ENCODE measurements at regions not wholly inside any gene's neighbourhood (a gene's known extent, or its start where the extent isn't known, plus 50 kb on each side); places are given as distances from the start of the nearest gene placed in this dataset.
"Not testable (repeated sequence)": the region's sequence is repeated elsewhere in the genome, so short reads cannot be mapped to it uniquely, and the experiment has no call there.

- H3K4ac ChIP-seq (replicated peaks; ENCODE audit: insufficient read length, low read depth, low read length); H3K27ac ChIP-seq (ENCODE audit: low read depth, low read length); H3K9ac ChIP-seq (replicated peaks in 1 of 4; ENCODE audit: extremely low read depth in 1 of 4, low read depth in 3 of 4, low read length in 3 of 4); H4K91ac ChIP-seq (replicated peaks; ENCODE audit: insufficient read length, low read length); H2AK5ac ChIP-seq (ENCODE audit: low read depth, low read length); POLR2A ChIA-PET (ENCODE audit: partially characterized antibody); H2BK120ac ChIP-seq (replicated peaks; ENCODE audit: low read depth, low read length); H4K5ac ChIP-seq (ENCODE audit: insufficient read length, low read depth, low read length); H2AFZ ChIP-seq (ENCODE audit: low read length); H3K36me3 ChIP-seq (ENCODE audit: control insufficient read depth in 2 of 4, insufficient read depth in 4 of 4, low read length in 3 of 4); H3K56ac ChIP-seq (replicated peaks; ENCODE audit: insufficient read length, low read depth, low read length); H3K18ac ChIP-seq (ENCODE audit: extremely low read depth, low read length); H3K4me2 ChIP-seq (ENCODE audit: insufficient read depth in 1 of 2, low read depth in 2 of 2, low read length in 2 of 2); H3K4me3 ChIP-seq (ENCODE audit: extremely low read depth in 1 of 4, insufficient read depth in 2 of 4, low read depth in 3 of 4, low read length in 4 of 4); DNase-seq (ENCODE audit: low read depth in 1 of 2, low spot score in 2 of 2); H3K14ac ChIP-seq (ENCODE audit: insufficient read length); H2BK5ac ChIP-seq (ENCODE audit: low read depth, low read length); H3K23me2 ChIP-seq (ENCODE audit: low read depth, low read length); H2BK12ac ChIP-seq (ENCODE audit: low read depth, low read length); H2BK20ac ChIP-seq (ENCODE audit: low read length); H4K8ac ChIP-seq (ENCODE audit: extremely low read depth, insufficient read depth, low read length); H3K9me3 ChIP-seq (ENCODE audit: insufficient read depth in 2 of 2, low read depth in 1 of 2, low read length in 1 of 2); H3K79me1 ChIP-seq (ENCODE audit: low read depth, low read length); H3K23ac ChIP-seq (ENCODE audit: insufficient read length); H3K79me2 ChIP-seq (ENCODE audit: control insufficient read depth in 1 of 2, insufficient read depth in 2 of 2, low read length in 2 of 2); H2BK15ac ChIP-seq (ENCODE audit: low read length); H3K27me3 ChIP-seq (replicated peaks in 1 of 4; ENCODE audit: control insufficient read depth in 3 of 4, extremely low read depth in 1 of 4, insufficient read depth in 3 of 4, low read length in 3 of 4); H4K20me1 ChIP-seq (replicated peaks in 1 of 2; ENCODE audit: control insufficient read depth in 1 of 2, insufficient read depth in 2 of 2, low read length in 2 of 2); FAIRE-seq: not testable (repeated sequence)
- CTCF ChIA-PET (ENCODE audit: partially characterized antibody): interaction anchor here (0.7 to 1.2 kb wide), 5 partner anchors 9 to 39 kb away, joined by 3 read pairs; no protein-coding TSS in a partner anchor
- WGBS, 2 experiments (ENCODE audit: extremely low coverage in 1 of 2, insufficient coverage in 1 of 2, insufficient read length in 1 of 2, insufficient replicate concordance in 2 of 2, low coverage in 1 of 2, low lambda C conversion rate in 2 of 2, missing lambda C conversion rate in 1 of 2): 93% methylated on average over 5 of the region's 6 CpGs; no CpG with 5 or more reads in 1 of the 2 experiments
- peaks cover 0 to 17% (median 8%) of the 10 kb centered on the region in 4 experiments for H3K4me1 ChIP-seq (replicated peaks in 1 of 4; ENCODE audit: control insufficient read depth in 3 of 4, insufficient read depth in 4 of 4, low read length in 3 of 4)
Observed at GRCh38 chr5:115739245-115739644, 77.2 kb downstream of the CDO1 start.
